SK-N-MC (cell line): ENCODE measurements at regions not wholly inside any gene's neighbourhood (a gene's known extent, or its start where the extent isn't known, plus 50 kb on each side); places are given as distances from the start of the nearest gene placed in this dataset.

Experiments used
- EZH2 ChIP-seq: fragments of 200-600 bp; sonication (generic); IDR thresholded peaks from one replicate; pipeline ENCODE4 v1.6.1; 2017; ENCODE audit warnings: antibody characterized with exemption
- POLR2AphosphoS5 ChIP-seq: IDR thresholded peaks from 2 replicates; pipeline ENCODE4 v1.6.1; 2012; ENCODE audit warnings: mild to moderate bottlenecking, low read depth, low read length, borderline replicate concordance

DNA sequence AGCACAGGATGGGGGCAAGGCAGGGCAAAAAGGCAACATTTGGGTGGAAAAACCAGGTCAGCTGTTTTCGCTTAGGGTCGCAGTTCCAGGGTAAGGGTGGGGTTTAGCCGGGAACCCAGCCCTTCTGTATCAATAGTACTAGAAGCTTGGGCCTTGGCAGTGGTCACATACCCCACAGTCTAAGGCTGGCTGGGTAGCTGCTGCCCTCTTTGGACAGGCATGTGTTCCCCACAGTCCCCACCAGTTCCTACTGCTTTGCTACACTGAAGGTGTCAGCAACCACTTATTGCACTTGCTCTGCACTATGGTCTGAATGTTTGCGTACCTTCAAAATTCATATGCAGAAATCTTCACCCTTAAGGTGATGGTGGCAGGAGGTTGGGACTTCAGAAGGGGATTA lies 349.8 kb downstream of the LTN1 start:
- TF ChIP-seq POLR2AphosphoS5 = no peak
- no peak for TF ChIP-seq EZH2
